H1 (cell line): ENCODE measurements at regions not wholly inside any gene's neighbourhood (a gene's known extent, or its start where the extent isn't known, plus 50 kb on each side); places are given as distances from the start of the nearest gene placed in this dataset.
A peak's percentile ranks its signal among the peaks of the same experiment; 100 is the strongest.

Experiments
- CTCF ChIA-PET: fragments of 300-600 bp; sonication (Branson Sonifier 250); formaldehyde crosslinking; loops from one replicate; lab custom pipeline; 2021; ENCODE audit not compliant: partially characterized antibody; lab: Charles Lee
- POLR2A ChIA-PET: fragments of 300-600 bp; sonication (Branson Sonifier 250); formaldehyde crosslinking; loops from one replicate; lab custom pipeline; 2021; ENCODE audit warnings: inconsistent platforms; ENCODE audit not compliant: partially characterized antibody; lab: Charles Lee
- DNase-seq, 2 experiments: peaks; one replicate each; pipeline versions ENCODE4 v3.0.0 to v3.0.0-alpha.2; 2010 to 2022; ENCODE audit warnings: low spot score in 2 of 2, low read depth in 1 of 2, mixed read lengths in 1 of 2
- FAIRE-seq: peaks from 2 replicates; lab custom pipeline; 2011; peaks lifted over from hg19 to GRCh38; lab: Jason Lieb, UNC
- H2AFZ ChIP-seq: 2 replicates; pipeline ENCODE4 v1.8.1; 2012; ENCODE audit warnings: low read length, inconsistent platforms
- H2AK5ac ChIP-seq: 2 replicates; pipeline ENCODE4 v1.6.1; 2013; ENCODE audit warnings: low read depth, low read length
- H2BK120ac ChIP-seq: replicated peaks from 2 replicates; pipeline ENCODE3; 2013; ENCODE audit warnings: low read depth, low read length, inconsistent platforms
- H2BK12ac ChIP-seq: 2 replicates; pipeline ENCODE4 v1.6.1; 2013; ENCODE audit warnings: low read depth, low read length
- H2BK15ac ChIP-seq: 2 replicates; pipeline ENCODE4 v1.6.1; 2013; ENCODE audit warnings: low read length
- H2BK20ac ChIP-seq: 2 replicates; pipeline ENCODE4 v1.6.1; 2013; ENCODE audit warnings: low read length
- H2BK5ac ChIP-seq: 2 replicates; pipeline ENCODE4 v1.6.1; 2013; ENCODE audit warnings: low read depth, low read length
- H3K14ac ChIP-seq: 2 replicates; pipeline ENCODE4 v1.6.1; 2013; ENCODE audit warnings: inconsistent platforms; ENCODE audit not compliant: insufficient read length
- H3K18ac ChIP-seq: 2 replicates; pipeline ENCODE4 v1.6.1; 2013; ENCODE audit warnings: low read length; ENCODE audit errors: extremely low read depth
- H3K23ac ChIP-seq: 2 replicates; pipeline ENCODE4 v1.6.1; 2013; ENCODE audit warnings: inconsistent platforms; ENCODE audit not compliant: insufficient read length
- H3K23me2 ChIP-seq: 2 replicates; pipeline ENCODE4 v1.6.1; 2013; ENCODE audit warnings: low read depth, low read length
- H3K27ac ChIP-seq: 2 replicates; pipeline ENCODE4 v1.6.1; 2011; ENCODE audit warnings: low read depth, low read length, inconsistent platforms
- H3K27me3 ChIP-seq, 4 experiments: replicated peaks in 1 of 4; 1 replicate in 1 of 4; 2 replicates in 3 of 4; pipeline versions ENCODE4 v1.6.1 to v1.8.1; 2011 to 2013; ENCODE audit warnings: low read length in 3 of 4, mild to moderate bottlenecking in 3 of 4, inconsistent platforms in 2 of 4, mixed read lengths in 2 of 4, moderate library complexity in 1 of 4; ENCODE audit not compliant: control insufficient read depth in 3 of 4, insufficient read depth in 3 of 4; ENCODE audit errors: extremely low read depth in 1 of 4
- H3K36me3 ChIP-seq, 4 experiments: 2 replicates each; pipeline versions ENCODE4 v1.6.1 to v1.8.1; 2011 to 2013; ENCODE audit warnings: mild to moderate bottlenecking in 4 of 4, low read length in 3 of 4, moderate library complexity in 2 of 4, control low read depth in 1 of 4, inconsistent platforms in 1 of 4; ENCODE audit not compliant: insufficient read depth in 4 of 4, control insufficient read depth in 2 of 4
- H3K4ac ChIP-seq: replicated peaks from 2 replicates; pipeline ENCODE3; 2013; ENCODE audit warnings: low read length, low read depth, mixed read lengths, inconsistent platforms; ENCODE audit not compliant: insufficient read length
- H3K4me1 ChIP-seq, 4 experiments: replicated peaks in 1 of 4; 1 replicate in 1 of 4; 2 replicates in 3 of 4; pipeline versions ENCODE4 v1.6.1 to v1.8.1; 2011 to 2013; ENCODE audit warnings: low read length in 3 of 4, inconsistent platforms in 2 of 4, mixed read lengths in 1 of 4; ENCODE audit not compliant: insufficient read depth in 4 of 4, control insufficient read depth in 3 of 4
- H3K4me2 ChIP-seq, 2 experiments: 2 replicates each; pipeline versions ENCODE4 v1.6.1 to v1.8.1; 2011 to 2013; ENCODE audit warnings: low read depth in 2 of 2, low read length in 2 of 2, control low read depth in 1 of 2, inconsistent platforms in 1 of 2, mild to moderate bottlenecking in 1 of 2; ENCODE audit not compliant: insufficient read depth in 1 of 2
- H3K4me3 ChIP-seq, 4 experiments: fragments of 200-600, 300-600 bp in 1 of 4; sonication (generic), shearing (Covaris generic), sonication (Bioruptor Twin) in 1 of 4; 2 replicates each; pipeline versions ENCODE4 v1.5.1 to v1.8.1; 2011 to 2016; ENCODE audit warnings: low read length in 4 of 4, low read depth in 3 of 4, control low read depth in 2 of 4, inconsistent platforms in 2 of 4, mild to moderate bottlenecking in 2 of 4, mixed read lengths in 1 of 4, moderate library complexity in 1 of 4; ENCODE audit not compliant: insufficient read depth in 2 of 4; ENCODE audit errors: extremely low read depth in 1 of 4
- H3K56ac ChIP-seq: replicated peaks from 2 replicates; pipeline ENCODE3; 2013; ENCODE audit warnings: low read depth, mild to moderate bottlenecking, mixed read lengths, low read length, inconsistent platforms; ENCODE audit not compliant: insufficient read length
- H3K79me1 ChIP-seq: 2 replicates; pipeline ENCODE4 v1.6.1; 2013; ENCODE audit warnings: low read depth, low read length, control low read depth
- H3K79me2 ChIP-seq, 2 experiments: 2 replicates each; pipeline versions ENCODE4 v1.6.1 to v1.8.1; 2012 to 2013; ENCODE audit warnings: low read length in 2 of 2, mild to moderate bottlenecking in 2 of 2, inconsistent platforms in 1 of 2; ENCODE audit not compliant: insufficient read depth in 2 of 2, control insufficient read depth in 1 of 2
- H3K9ac ChIP-seq, 4 experiments: replicated peaks in 1 of 4; 1 replicate in 1 of 4; 2 replicates in 3 of 4; pipeline versions ENCODE4 v1.6.1 to v1.8.1; 2011 to 2013; ENCODE audit warnings: low read depth in 3 of 4, low read length in 3 of 4, control low read depth in 2 of 4, mild to moderate bottlenecking in 2 of 4, moderate library complexity in 2 of 4, inconsistent platforms in 1 of 4; ENCODE audit errors: extremely low read depth in 1 of 4
- H3K9me3 ChIP-seq, 2 experiments: 2 replicates each; pipeline versions ENCODE4 v1.6.1 to v1.8.1; 2012 to 2013; ENCODE audit warnings: mild to moderate bottlenecking in 2 of 2, moderate library complexity in 2 of 2, control low read depth in 1 of 2, inconsistent platforms in 1 of 2, low read depth in 1 of 2, low read length in 1 of 2, mixed read lengths in 1 of 2; ENCODE audit not compliant: insufficient read depth in 2 of 2
- H4K20me1 ChIP-seq, 2 experiments: replicated peaks in 1 of 2; 2 replicates each; pipeline versions ENCODE3 to v1.8.1; 2011 to 2013; ENCODE audit warnings: inconsistent platforms in 2 of 2, low read length in 2 of 2, mild to moderate bottlenecking in 1 of 2; ENCODE audit not compliant: insufficient read depth in 2 of 2, control insufficient read depth in 1 of 2
- H4K5ac ChIP-seq: 2 replicates; pipeline ENCODE4 v1.6.1; 2013; ENCODE audit warnings: low read length, low read depth, mixed read lengths, inconsistent platforms; ENCODE audit not compliant: insufficient read length
- H4K8ac ChIP-seq: 2 replicates; pipeline ENCODE4 v1.8.0; 2013; ENCODE audit warnings: mild to moderate bottlenecking, moderate library complexity, low read length, inconsistent platforms; ENCODE audit not compliant: insufficient read depth; ENCODE audit errors: extremely low read depth
- H4K91ac ChIP-seq: replicated peaks from 2 replicates; pipeline ENCODE3; 2013; ENCODE audit warnings: low read length, mixed read lengths, inconsistent platforms; ENCODE audit not compliant: insufficient read length
- TAF1 ChIP-seq: IDR thresholded peaks from 2 replicates; pipeline ENCODE4 v1.6.1; 2011; ENCODE audit warnings: mild to moderate bottlenecking, low read depth, low read length
- WGBS, 2 experiments: shearing (Covaris generic) in 1 of 2; methylation state at CpG; one replicate each; pipeline versions ENCODE4 v1.1.6 to v1.1.7; 2013 to 2015; ENCODE audit warnings: low lambda C conversion rate in 2 of 2, mixed read lengths in 2 of 2, inconsistent platforms in 1 of 2, low coverage in 1 of 2, missing lambda C conversion rate in 1 of 2; ENCODE audit not compliant: insufficient replicate concordance in 2 of 2, insufficient coverage in 1 of 2, insufficient read length in 1 of 2; ENCODE audit errors: extremely low coverage in 1 of 2, missing lambda C conversion rate in 1 of 2; 5-methylcytosine and 5-hydroxymethylcytosine counted together

DNA sequence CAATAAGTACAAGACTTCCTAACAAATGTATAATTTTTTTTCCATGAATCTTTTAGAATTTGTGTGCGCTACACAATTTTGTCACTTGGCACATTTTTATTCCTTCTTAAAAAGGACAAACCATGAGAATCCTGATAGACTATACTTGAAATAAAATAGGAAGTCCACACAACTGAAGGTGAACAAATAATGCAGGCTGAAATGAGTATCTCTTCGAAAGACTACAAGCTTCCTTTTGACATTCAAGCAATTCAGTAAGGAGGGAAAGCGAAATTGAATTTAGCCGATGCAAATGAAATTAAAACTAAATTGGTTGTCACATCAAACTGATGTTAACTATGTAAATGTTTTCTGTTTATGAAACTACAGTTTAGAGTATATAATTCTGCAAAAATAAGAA lies 374.4 kb upstream of the CCNH start:
- no peak overlapping the region for H3K9ac ChIP-seq
- peak overlapping the region in 1 of 2 experiments; percentile 57; a peak in 2 of 4 replicates for H3K4me2 ChIP-seq
- ChIA-PET POLR2A (no interaction called here), CTCF (interaction anchor here (0.6 to 1.9 kb wide), 2 partner anchors 648 to 904 kb away, joined by 3 to 10 read pairs; no protein-coding TSS in a partner anchor)
- no peak overlapping the region for H2BK12ac ChIP-seq
- 28% methylated on average over 4 of the region's 4 CpGs; no CpG with 5 or more reads in 1 of the 2 experiments for WGBS, 2 experiments
- no peaks in the 10 kb centered on the region for H3K9me3 ChIP-seq
- H2BK15ac ChIP-seq: no peak overlapping the region
- H2BK20ac ChIP-seq: no peak overlapping the region
- no peak overlapping the region for H3K4ac ChIP-seq
- no peak for DNase-seq
- H2BK120ac ChIP-seq: no peak overlapping the region
- TF ChIP-seq TAF1: no peak
- no peak overlapping the region for H4K8ac ChIP-seq
- peak overlapping the region in 1 of 4 experiments; percentile 32; a peak in 1 of 8 replicates for H3K4me3 ChIP-seq
- no peaks in the 10 kb centered on the region for H4K20me1 ChIP-seq
- no peak overlapping the region for H3K23ac ChIP-seq
- H3K27ac ChIP-seq: no peak overlapping the region
- H3K36me3 ChIP-seq: no peaks in the 10 kb centered on the region
- H3K79me1 ChIP-seq: no peaks in the 10 kb centered on the region
- H3K18ac ChIP-seq: no peak overlapping the region
- H4K91ac ChIP-seq: no peak overlapping the region
- no peak overlapping the region for H2AFZ ChIP-seq
- H3K56ac ChIP-seq: no peak overlapping the region
- H3K27me3 ChIP-seq: peaks cover 2 to 28% (median 7%) of the 10 kb centered on the region in 4 experiments; a peak in 5 of 7 replicates
- FAIRE-seq: no peak
- no peaks in the 10 kb centered on the region for H3K23me2 ChIP-seq
- no peak overlapping the region for H3K14ac ChIP-seq
- H3K79me2 ChIP-seq: no peaks in the 10 kb centered on the region
- no peak overlapping the region for H2BK5ac ChIP-seq
- no peak overlapping the region for H4K5ac ChIP-seq
- peaks cover 0 to 7% (median 0%) of the 10 kb centered on the region in 4 experiments; a peak in 1 of 7 replicates for H3K4me1 ChIP-seq
- H2AK5ac ChIP-seq: no peak overlapping the region
